ENCODE measurements at regions not wholly inside any gene's neighbourhood (a gene's known extent, or its start where the extent isn't known, plus 50 kb on each side); places are given as distances from the start of the nearest gene placed in this dataset.

GRCh38 chr13:31436478-31436877, 236.7 kb downstream of the B3GLCT start:
- DNase-seq (ENCODE audit: low spot score) = no peak
- ChIA-PET CTCF (interaction anchor here (1.2 to 1.3 kb wide), 2 partner anchors 13 to 200 kb away, joined by 3 to 7 read pairs; no protein-coding TSS in a partner anchor), POLR2A (ENCODE audit: low non-redundant PET) (no interaction called here)
- no peak overlapping the region for H3K27ac ChIP-seq
- TF ChIP-seq CTCF (conservative IDR thresholded peaks at IDR 0.05; ENCODE audit: low read depth) = no peak

DNA sequence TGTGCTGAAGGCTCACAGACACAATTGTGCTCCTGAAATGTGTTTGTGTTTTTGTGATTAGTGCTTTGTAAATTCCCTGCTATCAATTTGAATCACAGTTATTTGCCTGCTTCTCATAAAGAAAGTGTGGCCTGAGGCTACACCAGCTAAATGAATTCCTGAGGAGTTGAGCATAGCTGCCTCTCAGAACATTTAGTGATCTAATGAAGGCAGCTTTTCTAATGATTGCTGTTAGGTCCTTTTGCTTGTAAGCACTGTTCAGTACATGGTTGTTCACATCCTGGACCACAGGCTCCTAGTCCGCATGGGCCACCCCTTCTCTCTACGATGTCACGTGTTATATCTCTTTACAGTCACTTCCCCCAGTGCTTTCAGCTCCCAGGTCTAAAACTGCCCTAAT, 238.2 kb downstream of the B3GLCT start:
- POLR2A ChIA-PET (ENCODE audit: low non-redundant PET) = no interaction called here
- H3K27ac ChIP-seq = no peak overlapping the region
- no peak for TF ChIP-seq CTCF (conservative IDR thresholded peaks at IDR 0.05; ENCODE audit: low read depth)
- DNase-seq (ENCODE audit: low spot score) = no peak
- CTCF ChIA-PET = interaction anchor here (1.2 kb wide), 1 partner anchor 14 kb away, joined by 3 read pairs; no protein-coding TSS in a partner anchor

GRCh38 chr13:31440132-31440531, 240.4 kb downstream of the B3GLCT start:
- ChIA-PET POLR2A (ENCODE audit: low non-redundant PET) (no interaction called here), CTCF (no interaction called here)
- H3K27ac ChIP-seq = no peak overlapping the region
- no peak for DNase-seq (ENCODE audit: low spot score)
- TF ChIP-seq CTCF (conservative IDR thresholded peaks at IDR 0.05; ENCODE audit: low read depth) = no peak

DNA sequence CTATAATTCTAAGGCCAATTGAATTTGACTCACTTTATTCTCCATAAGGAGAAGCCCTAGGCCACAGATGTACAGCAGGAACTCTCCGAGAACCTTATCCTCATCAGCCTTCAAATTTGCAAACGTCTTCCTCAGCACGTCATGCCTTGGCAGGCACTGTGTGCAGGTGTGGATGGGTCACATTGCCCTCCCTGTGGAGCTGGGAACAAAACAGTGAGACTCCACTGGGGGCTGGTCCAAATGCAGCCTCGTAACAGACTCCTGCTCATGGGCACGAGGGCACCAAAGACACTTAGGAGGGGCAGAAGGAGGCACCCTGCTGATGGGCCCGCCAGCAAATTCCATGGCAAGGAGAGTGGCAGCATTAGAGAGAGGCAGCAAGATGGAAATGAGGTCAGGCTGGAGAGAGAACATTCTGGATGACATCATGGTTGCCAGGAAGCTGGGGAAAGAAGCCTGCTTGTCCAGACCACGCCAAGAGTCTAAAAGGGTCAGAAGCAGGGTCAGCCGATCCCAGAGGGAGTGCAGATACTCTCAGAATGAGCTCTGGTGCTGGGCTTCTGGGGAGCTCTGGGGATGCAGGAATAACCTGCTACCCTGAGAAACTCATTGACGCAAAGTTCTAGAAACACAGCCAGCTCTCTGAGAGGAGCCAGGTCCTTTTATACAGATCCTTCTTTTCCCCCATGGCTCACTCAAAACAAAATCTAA, 242.2 kb downstream of the B3GLCT start:
- ChIA-PET POLR2A (ENCODE audit: low non-redundant PET) (no interaction called here), CTCF (interaction anchor here (0.6 kb wide), 1 partner anchor 13 kb away, joined by 3 read pairs; no protein-coding TSS in a partner anchor)
- H3K27ac ChIP-seq = no peak overlapping the region
- DNase-seq (ENCODE audit: low spot score) = no peak
- TF ChIP-seq CTCF (conservative IDR thresholded peaks at IDR 0.05; ENCODE audit: low read depth) = no peak

DNA sequence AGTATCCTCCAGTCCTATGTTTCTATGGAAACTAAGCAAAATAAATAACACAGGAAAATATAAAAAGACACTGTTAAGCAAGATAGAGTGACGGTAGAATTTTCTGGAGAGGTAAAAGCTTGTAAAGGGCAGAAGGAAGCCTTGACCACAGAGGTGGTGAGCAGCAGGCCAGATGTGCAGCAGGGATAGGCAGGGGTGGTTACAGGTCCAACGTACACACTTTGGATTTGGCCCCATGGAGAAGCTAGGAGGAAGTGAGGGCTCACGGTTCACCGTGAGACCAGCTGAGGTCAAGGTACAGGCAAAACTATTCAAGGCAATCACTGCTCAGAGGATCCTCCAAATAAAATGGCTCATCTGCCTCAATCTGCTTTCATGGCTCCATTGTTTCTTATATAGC, 242.8 kb downstream of the B3GLCT start:
- DNase-seq (ENCODE audit: low spot score) = no peak
- TF ChIP-seq CTCF (conservative IDR thresholded peaks at IDR 0.05; ENCODE audit: low read depth) = no peak
- ChIA-PET POLR2A (ENCODE audit: low non-redundant PET) (no interaction called here), CTCF (no interaction called here)
- no peak overlapping the region for H3K27ac ChIP-seq

DNA sequence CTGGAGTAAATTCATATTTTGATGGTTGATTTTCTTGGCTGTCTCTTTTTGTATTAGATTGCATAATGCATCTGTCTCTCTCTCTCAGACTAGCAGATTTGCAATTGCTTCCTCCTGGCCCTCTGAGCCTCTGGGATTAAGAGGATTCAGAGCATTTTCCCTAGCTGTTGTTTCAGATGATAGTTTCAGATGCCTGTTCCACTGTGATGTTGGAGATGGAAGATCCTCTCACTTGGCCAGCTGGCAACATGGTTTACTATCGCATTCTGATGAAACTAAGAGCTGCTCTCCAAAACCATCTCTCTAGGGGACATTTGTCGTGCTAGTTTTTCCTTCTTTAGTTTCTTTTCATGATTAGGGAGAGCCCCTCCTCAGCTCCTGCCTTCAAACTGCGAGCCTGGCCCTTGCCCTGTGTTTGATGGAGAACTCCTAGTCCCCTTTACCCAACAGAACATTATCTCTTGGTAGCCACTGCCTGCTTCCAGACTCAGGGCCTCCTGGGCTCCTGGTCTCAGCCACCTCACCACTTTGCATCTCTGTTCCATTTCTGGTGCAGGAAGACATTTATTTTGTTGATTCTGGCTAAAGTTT, 244.6 kb downstream of the B3GLCT start:
- no peak for TF ChIP-seq CTCF (conservative IDR thresholded peaks at IDR 0.05; ENCODE audit: low read depth)
- no peak for DNase-seq (ENCODE audit: low spot score)
- no peak overlapping the region for H3K27ac ChIP-seq
- ChIA-PET POLR2A (ENCODE audit: low non-redundant PET) (no interaction called here), CTCF (interaction anchor here (0.6 kb wide), 1 partner anchor 1941 kb away, joined by 4 read pairs; no protein-coding TSS in a partner anchor)

Measured in RWPE1 (cell line).